ENCODE measurements at regions not wholly inside any gene's neighbourhood (a gene's known extent, or its start where the extent isn't known, plus 50 kb on each side); places are given as distances from the start of the nearest gene placed in this dataset.

DNA sequence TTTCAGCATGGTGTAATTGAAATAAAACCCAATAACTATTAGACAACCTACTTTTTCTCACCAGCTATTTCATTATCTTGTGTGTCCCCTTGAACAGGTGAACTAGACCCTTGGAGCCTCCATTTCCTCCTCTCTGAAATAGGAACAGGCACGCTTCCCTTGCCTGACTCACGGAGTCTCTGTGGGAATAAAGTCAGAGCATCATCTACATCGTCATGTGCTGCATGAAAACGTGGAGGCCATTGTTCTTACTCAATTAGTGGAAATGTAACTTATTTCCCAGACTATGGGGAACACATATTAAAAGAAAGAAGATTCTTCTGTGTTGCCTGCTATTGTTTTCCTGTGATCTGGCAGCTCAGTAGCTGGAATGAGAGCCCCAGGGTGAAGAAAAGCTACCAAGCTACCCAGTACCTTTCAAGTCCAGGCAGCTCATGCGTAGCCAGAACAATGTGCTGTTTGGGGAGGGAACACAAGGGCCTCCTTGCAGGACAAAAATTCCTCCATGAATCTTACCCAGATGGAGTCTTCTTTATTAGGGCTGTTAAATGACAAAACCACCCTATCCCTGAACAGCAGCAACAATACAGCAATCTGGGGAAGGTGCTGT is 59.8 kb downstream of the SOX11 start:
- DNase-seq (ENCODE audit: low spot score) = no peak

DNA sequence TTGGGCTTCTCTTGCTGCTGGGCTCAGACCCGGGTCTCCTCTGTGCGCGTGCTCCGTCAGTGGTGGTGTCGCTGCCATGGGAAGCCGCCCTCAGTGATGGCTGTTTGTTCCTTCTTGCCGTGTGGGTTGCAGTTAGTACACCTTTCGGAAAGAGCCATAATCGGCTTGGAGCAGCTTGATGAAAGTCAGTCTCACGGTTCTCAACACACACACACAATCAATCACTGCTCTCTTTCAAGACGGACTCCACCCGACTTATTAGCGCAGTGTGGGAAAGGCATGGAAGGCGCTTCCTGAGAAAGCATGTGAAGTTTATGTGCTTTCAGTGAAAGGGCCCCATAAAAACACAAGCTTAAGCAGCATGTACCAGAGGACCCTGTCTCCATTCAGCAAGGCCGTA is 64.1 kb downstream of the SOX11 start:
- no peak for DNase-seq (ENCODE audit: low spot score)

GRCh38 chr2:5758346-5758745 is 66.2 kb downstream of the SOX11 start:
- no peak for DNase-seq (ENCODE audit: low spot score)

DNA sequence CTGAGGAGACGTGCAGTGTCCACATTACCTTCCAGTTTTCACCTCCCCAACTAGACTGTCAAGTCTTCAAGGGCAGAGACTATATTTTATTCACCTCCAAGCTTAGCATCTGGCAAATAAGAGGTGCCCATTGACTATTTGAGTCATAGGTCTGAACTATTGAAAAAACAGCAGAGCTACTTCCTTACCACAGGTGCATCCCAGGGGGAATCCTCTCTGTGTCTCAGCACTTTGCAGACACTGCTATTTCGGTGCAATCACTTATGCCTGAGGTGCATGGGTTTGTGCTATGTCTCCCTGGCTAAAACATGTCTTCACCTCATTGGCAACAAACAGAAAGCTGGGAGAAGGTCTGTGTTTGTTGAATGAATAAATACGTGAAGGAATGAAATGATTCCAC is 67.8 kb downstream of the SOX11 start:
- no peak for DNase-seq (ENCODE audit: low spot score)

GRCh38 chr2:5763531-5763930 is 71.3 kb downstream of the SOX11 start:
- no peak for DNase-seq (ENCODE audit: low spot score)

GRCh38 chr2:5764041-5764440 is 71.9 kb downstream of the SOX11 start:
- DNase-seq (ENCODE audit: low spot score) = no peak

GRCh38 chr2:5766056-5766455 is 73.9 kb downstream of the SOX11 start:
- no peak for DNase-seq (ENCODE audit: low spot score)

DNA sequence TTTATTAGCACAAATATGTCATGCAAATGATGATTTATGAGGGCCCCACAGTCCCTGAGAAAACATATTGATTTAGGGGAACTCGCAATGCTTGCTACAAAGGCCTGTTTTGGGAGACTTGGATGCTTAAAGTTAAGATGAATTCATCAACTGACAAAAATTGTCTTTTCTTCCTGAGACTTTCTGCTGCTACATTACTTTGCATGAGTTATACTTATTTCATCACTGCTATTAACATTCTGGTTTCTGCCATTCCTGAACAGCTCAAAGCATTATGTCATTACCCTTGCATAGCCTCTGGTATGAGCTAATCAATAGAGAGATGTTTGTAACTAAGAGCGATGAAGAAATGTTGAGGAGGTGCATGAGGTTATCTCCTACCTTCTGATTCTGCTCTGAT is 74.4 kb downstream of the SOX11 start:
- DNase-seq (ENCODE audit: low spot score) = no peak

DNA sequence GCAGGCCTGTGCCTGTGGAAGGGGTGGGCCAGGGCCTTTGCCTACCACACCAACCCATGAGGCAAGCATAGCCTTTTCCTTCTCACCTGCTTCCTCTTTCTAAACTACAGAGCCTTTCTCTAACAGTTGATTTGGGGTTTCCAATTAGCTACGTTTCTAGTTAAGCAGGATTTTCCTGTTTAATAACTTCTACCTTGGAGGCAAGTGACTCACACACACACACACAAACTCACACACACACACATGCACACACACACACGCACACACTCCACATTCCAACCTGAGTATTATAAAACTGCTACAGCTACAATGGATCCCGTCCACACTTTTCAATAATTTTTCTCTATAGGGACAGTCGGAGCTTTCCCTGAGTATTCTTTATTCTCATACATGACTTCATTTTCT is 84.9 kb downstream of the SOX11 start:
- DNase-seq (ENCODE audit: low spot score) = no peak

DNA sequence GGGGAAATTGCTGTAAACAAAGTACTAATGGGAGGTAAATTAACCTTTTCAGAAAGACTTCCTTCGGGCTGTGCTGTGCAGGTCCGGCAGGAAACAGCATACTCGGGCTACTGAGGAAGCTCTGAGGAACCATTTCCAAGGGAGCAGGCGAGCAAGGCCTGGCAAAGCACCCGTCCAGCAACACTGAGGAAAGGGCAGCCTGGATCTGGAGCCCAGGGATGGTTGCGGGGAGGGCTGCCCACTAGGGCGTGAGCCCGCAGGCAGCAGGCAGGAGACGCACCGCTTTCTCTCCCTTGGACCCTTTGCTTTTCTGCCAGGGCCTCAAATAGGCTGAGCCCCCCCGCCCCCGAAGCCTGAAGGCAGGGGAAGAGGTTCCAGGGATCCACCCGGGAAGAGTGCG is 89.5 kb downstream of the SOX11 start:
- no peak for DNase-seq (ENCODE audit: low spot score)

DNA sequence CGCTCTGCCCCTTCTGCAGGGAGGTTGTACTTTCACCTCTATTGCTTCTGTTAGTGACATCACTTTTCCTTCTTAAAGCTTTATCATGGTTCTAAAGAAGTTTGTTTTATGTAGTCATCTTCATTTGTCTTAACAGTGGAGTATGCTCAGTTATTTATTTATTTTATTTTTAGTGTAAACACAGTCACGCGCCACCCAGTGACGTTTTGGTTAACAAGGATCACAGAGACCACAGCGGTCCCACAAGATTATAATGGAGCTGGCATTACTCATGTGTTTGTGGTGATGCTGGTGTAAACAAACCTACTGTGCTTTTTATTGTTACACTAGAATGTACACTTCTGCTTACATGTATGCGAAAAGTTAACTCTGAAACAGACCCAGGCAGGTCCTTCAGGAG is 89.9 kb downstream of the SOX11 start:
- DNase-seq (ENCODE audit: low spot score) = no peak

DNA sequence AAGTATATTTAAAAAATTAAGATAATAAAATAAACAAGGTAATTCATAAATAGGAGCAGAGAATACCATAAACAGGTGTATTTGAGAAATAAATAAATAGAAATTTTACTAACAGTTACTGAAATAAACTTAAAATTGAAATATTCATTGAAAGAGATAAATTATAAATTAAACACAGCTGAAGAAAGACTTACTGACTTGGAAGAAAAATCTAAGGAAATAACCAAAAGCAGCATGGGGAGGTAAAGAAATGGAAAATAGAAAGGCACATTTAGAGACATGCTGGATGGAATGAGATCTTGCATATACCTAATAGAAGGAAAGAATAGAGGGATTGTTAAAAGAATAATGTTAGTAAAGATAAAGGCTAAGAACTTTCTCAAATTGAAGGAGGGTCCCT is 96.3 kb downstream of the SOX11 start:
- DNase-seq (ENCODE audit: low spot score) = no peak

DNA sequence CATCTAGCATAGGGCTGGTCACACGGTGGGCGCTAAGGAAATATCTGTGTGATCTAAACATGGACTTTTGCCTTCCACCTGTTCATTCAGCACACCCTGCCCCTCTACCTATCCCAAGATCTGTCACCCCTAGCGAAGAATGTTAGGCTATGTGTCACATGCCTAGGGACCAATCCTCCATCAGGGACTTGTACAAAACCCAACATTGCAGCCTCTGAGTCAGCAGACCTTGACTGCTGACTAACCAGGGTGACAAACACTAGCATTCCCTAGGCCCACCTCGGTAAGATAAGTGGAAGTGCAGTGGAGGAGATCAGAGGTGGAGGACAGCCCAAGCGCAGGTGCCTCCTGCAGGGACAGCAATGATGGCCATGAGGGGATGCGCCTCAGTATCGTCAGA is 99.2 kb downstream of the SOX11 start:
- no peak for DNase-seq (ENCODE audit: low spot score)

DNA sequence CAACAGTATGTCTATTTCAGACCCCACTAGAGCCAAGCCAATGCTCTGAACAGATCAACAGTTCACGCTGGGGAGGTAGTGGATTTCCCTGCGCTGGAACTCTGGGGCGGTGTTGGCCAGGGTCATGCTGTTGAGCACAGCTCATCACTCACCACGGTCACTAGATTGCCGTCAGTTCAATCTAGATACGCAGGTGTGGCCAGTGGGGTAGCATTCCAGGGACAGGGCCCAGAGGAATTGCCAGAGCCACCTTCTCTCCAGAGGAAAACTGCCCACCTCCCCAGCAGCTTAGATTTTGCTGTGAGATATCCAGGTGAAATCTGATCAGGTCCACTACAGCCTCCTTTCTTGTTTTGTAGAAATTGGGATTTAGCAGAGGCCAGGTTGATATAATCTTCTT is 101.8 kb downstream of the SOX11 start:
- no peak for DNase-seq (ENCODE audit: low spot score)

DNA sequence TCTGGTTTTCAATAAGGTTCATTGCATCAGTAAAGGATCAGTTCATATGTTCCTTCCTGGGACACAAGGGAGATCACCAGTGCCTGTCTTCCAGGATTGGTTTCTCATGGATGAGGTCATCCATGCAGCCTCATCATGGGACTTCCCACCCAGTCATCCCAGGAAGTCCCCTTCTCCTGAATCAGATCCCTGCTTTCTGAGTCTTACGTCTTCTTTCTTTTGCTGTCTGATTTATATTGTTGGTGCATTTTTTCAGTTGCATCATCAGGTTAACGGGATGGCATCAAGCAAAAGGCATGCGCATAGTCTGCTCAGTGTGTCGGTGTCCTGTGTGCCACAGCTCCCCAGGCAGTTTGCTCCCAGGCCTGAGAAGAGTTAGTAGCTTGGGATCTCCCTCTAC is 105.9 kb downstream of the SOX11 start:
- no peak for DNase-seq (ENCODE audit: low spot score)

DNA sequence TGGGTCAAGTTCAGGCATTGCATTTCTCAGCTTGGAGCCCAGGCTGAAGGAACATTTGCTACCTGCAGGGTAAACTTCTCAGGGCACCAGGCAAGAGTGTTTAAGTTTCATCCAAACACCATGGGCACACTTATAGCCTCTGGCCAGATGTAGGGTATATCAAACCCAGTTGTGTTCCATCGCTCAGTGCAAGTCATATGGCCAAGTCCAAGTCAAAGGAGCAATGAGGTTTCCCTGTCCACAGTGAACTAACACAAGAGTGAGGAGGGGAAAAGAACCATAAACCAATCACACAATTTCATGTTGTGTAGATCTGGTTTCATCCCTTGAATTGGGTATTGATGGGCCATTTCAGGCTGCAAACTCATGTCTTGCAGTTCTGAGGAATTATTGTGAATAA is 107.2 kb downstream of the SOX11 start:
- no peak for DNase-seq (ENCODE audit: low spot score)

- DNase-seq (ENCODE audit: low spot score) = no peak
Observed at GRCh38 chr2:5803547-5803946, 111.4 kb downstream of the SOX11 start.

DNA sequence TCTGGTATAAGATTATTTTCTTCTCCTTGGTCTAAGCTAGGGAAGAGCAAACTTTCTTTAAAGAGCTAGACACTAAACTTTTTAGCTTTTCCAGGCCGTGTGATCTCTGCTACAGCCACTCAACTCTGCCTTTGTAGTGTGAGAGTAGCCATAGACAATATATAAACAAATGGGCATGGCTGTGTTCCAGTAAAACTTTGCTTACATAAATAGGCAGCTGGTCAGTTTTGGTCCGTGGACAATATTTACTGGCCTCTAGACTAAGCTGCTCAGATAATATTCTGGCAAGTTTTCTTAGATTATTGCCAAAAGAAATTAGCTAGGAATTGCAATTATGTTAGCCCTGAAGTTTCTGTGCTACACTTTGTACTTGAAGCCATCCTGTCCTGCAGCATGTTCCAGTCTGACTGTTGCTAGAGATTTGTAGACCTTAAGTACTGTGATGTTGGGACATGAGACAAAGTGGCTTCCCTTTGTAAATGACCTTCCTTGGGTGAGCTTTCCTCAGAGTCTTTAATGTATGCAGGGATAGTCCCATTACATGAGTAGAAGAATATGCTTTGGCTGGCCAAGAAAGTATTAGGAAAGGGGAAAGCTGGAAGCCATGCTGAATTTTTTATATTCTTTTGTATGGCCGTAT is 126.9 kb downstream of the SOX11 start:
- DNase-seq (ENCODE audit: low spot score) = no peak

DNA sequence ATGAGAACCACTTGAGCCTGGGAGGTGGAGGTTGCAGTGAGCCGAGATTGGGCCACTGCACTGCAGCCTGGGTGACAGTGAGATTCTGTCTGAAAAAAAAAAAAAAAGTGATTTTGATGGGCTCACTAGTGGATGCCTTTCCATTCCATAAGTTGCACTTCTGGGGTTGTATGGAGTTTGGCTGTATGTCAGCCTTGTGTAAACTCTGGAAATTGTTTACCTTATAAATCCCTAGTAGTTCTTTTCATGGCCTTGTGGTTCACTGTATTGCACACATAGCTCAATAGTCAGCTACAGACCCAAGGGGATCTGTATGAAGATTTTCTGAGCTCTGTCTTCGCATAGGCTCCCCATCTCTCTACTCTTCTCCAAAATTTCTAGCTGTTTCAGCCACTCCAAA is 131.9 kb downstream of the SOX11 start:
- no peak for DNase-seq (ENCODE audit: low spot score)

- no peak for DNase-seq (ENCODE audit: low spot score)
Observed at GRCh38 chr2:5825686-5826085, 133.5 kb downstream of the SOX11 start.

DNA sequence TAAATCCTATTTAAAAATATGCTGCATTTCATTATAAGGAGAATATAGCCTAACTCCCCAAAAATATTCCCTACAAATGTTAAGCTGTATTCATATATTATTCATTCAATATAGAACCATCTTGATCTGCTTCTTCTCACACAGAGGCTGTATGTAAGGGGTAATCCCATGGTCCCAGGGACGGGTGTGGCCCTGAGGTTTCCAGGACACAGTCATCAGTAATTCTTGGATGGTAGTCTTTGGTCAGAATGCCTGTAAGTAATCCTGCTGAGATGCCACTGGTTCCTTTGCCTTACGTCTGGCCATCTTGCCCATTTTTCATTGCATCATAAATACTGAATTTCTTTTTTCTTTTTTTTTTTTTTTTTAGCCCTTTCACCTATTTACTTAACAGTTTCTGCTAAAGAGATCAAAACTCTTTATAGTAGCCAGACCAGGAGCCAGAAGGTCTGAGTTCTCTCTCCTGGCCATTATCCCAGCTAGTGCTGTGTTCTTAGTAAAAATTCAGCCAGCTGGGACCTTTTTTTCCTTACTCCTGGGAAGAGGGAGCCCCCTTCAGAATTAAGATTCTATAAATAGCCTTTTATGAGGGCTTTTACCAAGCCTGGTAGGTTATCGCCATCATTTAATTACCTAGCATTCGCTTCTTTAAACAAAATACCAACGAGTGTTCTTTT is 134.9 kb downstream of the SOX11 start:
- DNase-seq (ENCODE audit: low spot score) = no peak

DNA sequence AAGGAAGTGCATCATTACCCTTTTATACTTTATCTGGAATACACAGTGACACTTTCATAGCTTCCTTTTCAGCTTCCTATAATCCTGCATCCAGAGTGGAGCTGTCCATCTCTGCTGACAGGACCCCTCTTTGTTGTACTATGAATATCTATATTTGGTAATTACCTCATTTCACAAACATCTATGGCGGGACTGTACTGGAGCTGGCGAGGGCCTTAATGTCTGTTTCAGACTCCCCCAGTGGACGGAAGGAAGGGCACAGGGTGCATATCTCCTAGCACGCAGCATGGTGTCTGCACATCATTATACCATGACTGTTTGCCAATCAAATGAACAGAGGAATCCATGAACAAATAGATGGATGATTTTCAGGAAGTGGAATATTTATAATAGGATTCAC is 142.3 kb downstream of the SOX11 start:
- DNase-seq (ENCODE audit: low spot score) = no peak

DNA sequence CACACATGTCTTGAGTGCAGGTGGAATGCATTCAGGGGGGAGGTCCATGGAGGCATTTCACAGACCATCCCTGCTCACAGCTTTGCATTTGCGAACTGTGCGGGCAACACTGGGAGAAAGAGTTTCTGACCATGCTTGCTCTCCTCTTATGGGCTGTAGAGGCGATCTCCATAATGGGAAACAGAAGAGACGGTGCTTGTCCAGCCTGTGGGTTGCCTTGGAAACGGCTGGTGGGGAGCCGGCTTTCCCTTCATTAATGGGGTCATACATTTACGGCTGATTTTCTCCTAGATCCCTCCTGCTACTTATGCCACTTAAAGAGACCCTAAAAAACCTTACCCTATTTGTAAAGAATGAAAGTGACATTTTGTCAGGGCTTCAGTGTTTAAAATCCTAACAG is 147.4 kb downstream of the SOX11 start:
- no peak for DNase-seq (ENCODE audit: low spot score)

- no peak for DNase-seq (ENCODE audit: low spot score)
Observed at GRCh38 chr2:5841126-5841525, 148.9 kb downstream of the SOX11 start.
